CD8-positive, alpha-beta memory T cell (primary cell): ENCODE measurements at regions not wholly inside any gene's neighbourhood (a gene's known extent, or its start where the extent isn't known, plus 50 kb on each side); places are given as distances from the start of the nearest gene placed in this dataset.

Source experiments
- CTCF ChIA-PET: fragments of 350-600 bp; sonication (Branson Sonifier 250); formaldehyde crosslinking; loops from one replicate; lab custom pipeline; 2021; ENCODE audit warnings: antibody characterized with exemption; lab: Charles Lee
- POLR2A ChIA-PET: fragments of 350-600 bp; sonication (Branson Sonifier 250); formaldehyde crosslinking; loops from one replicate; lab custom pipeline; 2021; ENCODE audit warnings: antibody characterized with exemption; lab: Charles Lee
- DNase-seq, 5 donors: peaks; one replicate each; pipeline versions ENCODE4 v3.0.0 to v3.0.0-alpha.2; 2020 to 2022; ENCODE audit warnings: mixed read lengths in 1 of 5
- H3K27ac ChIP-seq: one replicate; pipeline ENCODE4 v1.7.0; 2013; ENCODE audit warnings: low read depth, mild to moderate bottlenecking, low read length, moderate library complexity
- H3K27me3 ChIP-seq: 2 replicates; pipeline ENCODE4 v1.7.0; 2013; ENCODE audit warnings: low read length, mild to moderate bottlenecking; ENCODE audit not compliant: insufficient read depth, poor library complexity, severe bottlenecking
- H3K36me3 ChIP-seq: 2 replicates; pipeline ENCODE4 v1.7.0; 2013; ENCODE audit warnings: mild to moderate bottlenecking, low read length, moderate library complexity; ENCODE audit not compliant: insufficient read depth
- H3K4me1 ChIP-seq: 2 replicates; pipeline ENCODE4 v1.7.0; 2013; ENCODE audit warnings: mild to moderate bottlenecking, low read length, moderate library complexity; ENCODE audit not compliant: insufficient read depth
- H3K4me3 ChIP-seq: 2 replicates; pipeline ENCODE4 v1.7.0; 2013; ENCODE audit warnings: mild to moderate bottlenecking, low read length
- H3K9me3 ChIP-seq: 2 replicates; pipeline ENCODE4 v1.7.0; 2013; ENCODE audit warnings: mild to moderate bottlenecking, low read length
- H3K27ac Mint-ChIP-seq, 8 donors: one replicate each; pipeline ENCODE4 v1.8.0; 2020 to 2021; ENCODE audit warnings: mixed read lengths in 8 of 8, mild to moderate bottlenecking in 6 of 8, inconsistent platforms in 3 of 8, moderate library complexity in 3 of 8
- H3K27me3 Mint-ChIP-seq, 2 donors: one replicate each; pipeline ENCODE4 v1.8.0; 2020 to 2021; ENCODE audit warnings: mixed read lengths in 2 of 2, mild to moderate bottlenecking in 1 of 2, moderate library complexity in 1 of 2
- H3K36me3 Mint-ChIP-seq, 3 donors: one replicate each; pipeline ENCODE4 v1.8.0; 2020 to 2021; ENCODE audit warnings: mixed read lengths in 3 of 3, inconsistent platforms in 1 of 3, mild to moderate bottlenecking in 1 of 3
- H3K4me1 Mint-ChIP-seq, 3 donors: one replicate each; pipeline ENCODE4 v1.8.0; 2020 to 2021; ENCODE audit warnings: mixed read lengths in 3 of 3, inconsistent platforms in 1 of 3, mild to moderate bottlenecking in 1 of 3
- H3K4me3 Mint-ChIP-seq, 7 donors: one replicate each; pipeline ENCODE4 v1.8.0; 2020 to 2021; ENCODE audit warnings: mixed read lengths in 7 of 7, mild to moderate bottlenecking in 6 of 7, moderate library complexity in 4 of 7, inconsistent platforms in 2 of 7
- H3K9me3 Mint-ChIP-seq, 5 donors: one replicate each; pipeline ENCODE4 v1.8.0; 2020 to 2022; ENCODE audit warnings: mixed read lengths in 5 of 5, mild to moderate bottlenecking in 3 of 5, moderate library complexity in 2 of 5, inconsistent platforms in 1 of 5

DNA sequence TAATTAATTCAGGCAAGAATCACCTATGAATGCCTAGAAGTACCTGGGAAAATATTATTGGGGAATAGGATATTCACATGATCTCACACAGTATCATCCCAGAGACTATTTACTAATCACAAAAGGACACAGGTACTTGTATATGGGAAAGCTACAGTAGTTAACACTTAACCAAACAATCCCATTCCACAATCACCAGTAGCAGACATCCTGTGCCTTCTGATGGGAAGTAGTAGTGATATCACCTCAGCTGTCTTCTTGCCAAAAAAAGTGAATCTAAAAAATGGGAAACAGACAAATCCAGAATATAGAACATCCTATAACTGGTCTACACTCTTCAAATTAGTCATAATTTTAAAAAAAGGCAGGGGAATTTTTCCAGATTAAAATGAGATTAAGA, 75.6 kb upstream of the CCDC150 start:
- Mint-ChIP-seq H3K27me3 (peaks cover 9 to 26% of the 10 kb centered on the region in 2 donors), H3K9me3 (peaks cover 0 to 9% (median 6%) of the 10 kb centered on the region in 5 donors), H3K36me3 (peaks cover 0 to 3% (median 0%) of the 10 kb centered on the region in 3 donors), H3K27ac (no peak overlapping the region), H3K4me3 (no peak overlapping the region), H3K4me1 (no peaks in the 10 kb centered on the region)
- Histone ChIP-seq H3K4me3 (no peak overlapping the region), H3K9me3 (no peaks in the 10 kb centered on the region), H3K36me3 (no peaks in the 10 kb centered on the region), H3K27me3 (no peaks in the 10 kb centered on the region), H3K27ac (no peak overlapping the region), H3K4me1 (no peaks in the 10 kb centered on the region)
- CTCF ChIA-PET = no interaction called here
- no peak for DNase-seq
- POLR2A ChIA-PET = no interaction called here

DNA sequence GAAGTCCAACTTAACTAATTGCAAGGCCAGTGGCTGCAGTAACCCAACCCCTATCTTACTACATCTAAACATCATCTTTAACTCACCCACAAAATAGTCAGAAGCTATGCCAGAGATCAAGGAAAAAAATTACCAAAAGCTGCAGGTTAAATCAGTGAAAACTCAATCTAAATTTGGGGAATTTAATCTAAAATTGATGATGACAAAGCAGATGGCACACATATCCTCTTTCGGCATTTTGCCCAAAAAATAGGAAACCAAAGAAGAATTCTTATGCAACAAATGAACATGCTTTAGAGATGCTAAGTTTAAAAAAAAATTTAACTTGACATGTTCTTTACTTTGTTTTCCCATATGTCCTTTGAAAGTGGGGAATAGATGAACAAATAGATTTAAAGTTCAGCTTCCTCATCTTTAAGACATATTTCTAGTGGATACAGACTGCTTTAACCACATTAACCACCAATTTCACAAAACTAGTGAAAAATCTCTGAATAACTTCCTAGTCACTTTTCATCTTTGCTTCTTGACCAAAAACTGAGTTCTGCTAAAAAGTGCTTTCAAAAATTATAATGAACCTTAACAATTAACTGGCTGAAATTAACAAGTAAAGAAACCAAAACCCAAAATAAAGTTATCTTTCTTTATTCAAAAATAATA, 74.3 kb upstream of the CCDC150 start:
- peaks cover 0 to 3% (median 0%) of the 10 kb centered on the region in 3 donors for H3K36me3 Mint-ChIP-seq
- Histone ChIP-seq H3K27me3 (no peaks in the 10 kb centered on the region), H3K4me3 (no peak overlapping the region), H3K4me1 (no peaks in the 10 kb centered on the region), H3K27ac (no peak overlapping the region), H3K9me3 (no peaks in the 10 kb centered on the region), H3K36me3 (no peaks in the 10 kb centered on the region)
- no peaks in the 10 kb centered on the region for H3K4me1 Mint-ChIP-seq
- CTCF ChIA-PET = no interaction called here
- peaks cover 9 to 37% of the 10 kb centered on the region in 2 donors for H3K27me3 Mint-ChIP-seq
- H3K9me3 Mint-ChIP-seq = peaks cover 0 to 9% (median 6%) of the 10 kb centered on the region in 5 donors
- POLR2A ChIA-PET = no interaction called here
- H3K27ac Mint-ChIP-seq = no peak overlapping the region
- H3K4me3 Mint-ChIP-seq = no peak overlapping the region
- no peak for DNase-seq

- peaks cover 0 to 3% (median 0%) of the 10 kb centered on the region in 3 donors for H3K36me3 Mint-ChIP-seq
- ChIA-PET POLR2A (no interaction called here), CTCF (no interaction called here)
- H3K36me3 ChIP-seq = no peaks in the 10 kb centered on the region
- H3K27ac Mint-ChIP-seq = no peak overlapping the region
- no peak overlapping the region for H3K27ac ChIP-seq
- H3K4me3 ChIP-seq = no peak overlapping the region
- H3K27me3 Mint-ChIP-seq = peaks cover 12 to 42% of the 10 kb centered on the region in 2 donors
- H3K4me1 Mint-ChIP-seq = no peaks in the 10 kb centered on the region
- H3K4me3 Mint-ChIP-seq = no peak overlapping the region
- no peaks in the 10 kb centered on the region for H3K27me3 ChIP-seq
- DNase-seq = no peak
- no peaks in the 10 kb centered on the region for H3K9me3 ChIP-seq
- H3K9me3 Mint-ChIP-seq = peaks cover 0 to 7% (median 6%) of the 10 kb centered on the region in 5 donors
- no peaks in the 10 kb centered on the region for H3K4me1 ChIP-seq
Measured at GRCh38 chr2:196565982-196566381, 73.5 kb upstream of the CCDC150 start.

GRCh38 chr2:196566961-196567666, 72.4 kb upstream of the CCDC150 start:
- POLR2A ChIA-PET = no interaction called here

DNA sequence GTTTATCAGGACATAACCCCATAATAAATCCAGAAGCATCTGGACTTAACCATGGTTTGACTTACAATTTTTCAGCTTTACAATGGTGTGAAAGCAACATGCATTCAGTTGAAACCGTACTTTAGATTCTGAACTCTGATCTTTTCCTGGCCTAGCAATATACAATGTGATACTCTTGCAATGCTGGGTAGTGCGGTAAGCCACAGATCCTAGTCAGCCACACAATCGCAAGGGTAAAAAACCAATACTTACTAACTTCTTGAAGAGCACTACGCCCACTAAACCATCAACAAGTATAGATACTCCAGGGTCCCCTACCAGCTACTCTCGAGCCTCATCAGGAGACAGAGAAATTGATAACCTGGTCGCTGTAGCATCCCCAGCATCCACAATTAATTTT, 71.0 kb upstream of the CCDC150 start:
- Mint-ChIP-seq H3K4me3 (no peak overlapping the region), H3K4me1 (no peaks in the 10 kb centered on the region), H3K36me3 (no peaks in the 10 kb centered on the region), H3K27ac (no peak overlapping the region), H3K27me3 (peaks cover 9 to 42% of the 10 kb centered on the region in 2 donors), H3K9me3 (peaks cover 3 to 9% (median 7%) of the 10 kb centered on the region in 5 donors)
- H3K4me1 ChIP-seq = no peaks in the 10 kb centered on the region
- no peak overlapping the region for H3K4me3 ChIP-seq
- H3K9me3 ChIP-seq = no peaks in the 10 kb centered on the region
- H3K36me3 ChIP-seq = no peaks in the 10 kb centered on the region
- no peak for DNase-seq
- H3K27ac ChIP-seq = no peak overlapping the region
- CTCF ChIA-PET = no interaction called here
- no peaks in the 10 kb centered on the region for H3K27me3 ChIP-seq
- POLR2A ChIA-PET = no interaction called here

More at GRCh38 chr2:196566961-196567666, 72.4 kb upstream of the CCDC150 start:
- Histone ChIP-seq H3K27ac (no peak overlapping the region), H3K27me3 (no peaks in the 10 kb centered on the region), H3K9me3 (no peaks in the 10 kb centered on the region), H3K4me3 (no peak overlapping the region), H3K36me3 (no peaks in the 10 kb centered on the region), H3K4me1 (no peaks in the 10 kb centered on the region)
- Mint-ChIP-seq H3K27ac (no peak overlapping the region), H3K27me3 (peaks cover 13 to 47% of the 10 kb centered on the region in 2 donors), H3K4me3 (no peak overlapping the region), H3K9me3 (peaks cover 0 to 2% (median 0%) of the 10 kb centered on the region in 5 donors), H3K4me1 (no peaks in the 10 kb centered on the region), H3K36me3 (no peaks in the 10 kb centered on the region)
- CTCF ChIA-PET = no interaction called here
- no peak for DNase-seq

- Mint-ChIP-seq H3K27me3 (peaks cover 11 to 47% of the 10 kb centered on the region in 2 donors), H3K27ac (no peak overlapping the region), H3K4me1 (no peaks in the 10 kb centered on the region), H3K4me3 (no peak overlapping the region), H3K36me3 (no peaks in the 10 kb centered on the region), H3K9me3 (peaks cover 5 to 19% (median 11%) of the 10 kb centered on the region in 5 donors)
- H3K36me3 ChIP-seq = no peaks in the 10 kb centered on the region
- H3K4me3 ChIP-seq = no peak overlapping the region
- H3K9me3 ChIP-seq = no peaks in the 10 kb centered on the region
- H3K27ac ChIP-seq = no peak overlapping the region
- H3K27me3 ChIP-seq = no peaks in the 10 kb centered on the region
- DNase-seq = no peak
- POLR2A ChIA-PET = no interaction called here
- CTCF ChIA-PET = no interaction called here
- H3K4me1 ChIP-seq = no peaks in the 10 kb centered on the region
Measured at GRCh38 chr2:196584903-196585302, 54.6 kb upstream of the CCDC150 start.

- DNase-seq = no peak
- Histone ChIP-seq H3K4me1 (no peaks in the 10 kb centered on the region), H3K27me3 (peaks cover 12% of the 10 kb centered on the region), H3K27ac (no peak overlapping the region), H3K9me3 (no peaks in the 10 kb centered on the region), H3K36me3 (no peaks in the 10 kb centered on the region), H3K4me3 (no peak overlapping the region)
- peaks cover 15 to 61% of the 10 kb centered on the region in 2 donors for H3K27me3 Mint-ChIP-seq
- no peak overlapping the region for H3K4me3 Mint-ChIP-seq
- no peak overlapping the region for H3K27ac Mint-ChIP-seq
- ChIA-PET CTCF (no interaction called here), POLR2A (no interaction called here)
- H3K4me1 Mint-ChIP-seq = peaks cover 0 to 2% (median 0%) of the 10 kb centered on the region in 3 donors
- H3K36me3 Mint-ChIP-seq = no peaks in the 10 kb centered on the region
- peaks cover 3 to 14% (median 4%) of the 10 kb centered on the region in 5 donors for H3K9me3 Mint-ChIP-seq
Measured at GRCh38 chr2:196586511-196586991, 53.0 kb upstream of the CCDC150 start.

GRCh38 chr2:196587056-196587455, 52.5 kb upstream of the CCDC150 start:
- peaks cover 16 to 66% of the 10 kb centered on the region in 2 donors for H3K27me3 Mint-ChIP-seq
- no peaks in the 10 kb centered on the region for H3K9me3 ChIP-seq
- POLR2A ChIA-PET = no interaction called here
- H3K27ac ChIP-seq = no peak overlapping the region
- peaks cover 3 to 14% (median 4%) of the 10 kb centered on the region in 5 donors for H3K9me3 Mint-ChIP-seq
- no peaks in the 10 kb centered on the region for H3K36me3 Mint-ChIP-seq
- H3K4me1 ChIP-seq = no peaks in the 10 kb centered on the region
- no peaks in the 10 kb centered on the region for H3K36me3 ChIP-seq
- no peak overlapping the region for H3K4me3 Mint-ChIP-seq
- peaks cover 16% of the 10 kb centered on the region for H3K27me3 ChIP-seq
- CTCF ChIA-PET = no interaction called here
- H3K4me1 Mint-ChIP-seq = peaks cover 0 to 7% (median 3%) of the 10 kb centered on the region in 3 donors
- no peak for DNase-seq
- no peak overlapping the region for H3K4me3 ChIP-seq
- H3K27ac Mint-ChIP-seq = no peak overlapping the region
